Skeletal muscle tissue (tissue), 3 donors: ENCODE measurements at regions not wholly inside any gene's neighbourhood (a gene's known extent, or its start where the extent isn't known, plus 50 kb on each side); places are given as distances from the start of the nearest gene placed in this dataset.

ENCODE experiments used
- H3K27ac ChIP-seq: one replicate; pipeline ENCODE4 v1.7.0; 2013; ENCODE audit warnings: mild to moderate bottlenecking, low read depth, low read length, inconsistent platforms
- H3K27me3 ChIP-seq, 3 donors: one replicate each; pipeline ENCODE4 v1.7.0; 2013; ENCODE audit warnings: low read length in 3 of 3; ENCODE audit not compliant: control insufficient read depth in 3 of 3, insufficient read depth in 3 of 3
- H3K36me3 ChIP-seq, 3 donors: one replicate each; pipeline ENCODE4 v1.7.0; 2013; ENCODE audit warnings: low read length in 3 of 3; ENCODE audit not compliant: control insufficient read depth in 3 of 3, insufficient read depth in 3 of 3
- H3K4me1 ChIP-seq, 3 donors: one replicate each; pipeline ENCODE4 v1.7.0; 2013; ENCODE audit warnings: low read length in 3 of 3, mild to moderate bottlenecking in 3 of 3; ENCODE audit not compliant: control insufficient read depth in 3 of 3, insufficient read depth in 3 of 3
- H3K4me3 ChIP-seq, 3 donors: one replicate each; pipeline ENCODE4 v1.7.0; 2013; ENCODE audit warnings: low read length in 3 of 3
- H3K9ac ChIP-seq, 3 donors: one replicate each; pipeline ENCODE4 v1.7.0; 2013; ENCODE audit warnings: low read length in 3 of 3, mild to moderate bottlenecking in 3 of 3, moderate library complexity in 2 of 3, low read depth in 1 of 3
- H3K9me3 ChIP-seq, 3 donors: one replicate each; pipeline ENCODE4 v1.7.0; 2013; ENCODE audit warnings: low read length in 3 of 3; ENCODE audit not compliant: control insufficient read depth in 3 of 3
- donor health status: Osteomylitis.

GRCh38 chr5:92371171-92371888, 988.2 kb upstream of the ARRDC3 start:
- H3K4me1 ChIP-seq = no peaks in the 10 kb centered on the region

GRCh38 chr5:92370032-92370431, 986.9 kb upstream of the ARRDC3 start:
- Histone ChIP-seq H3K27ac (no peak overlapping the region), H3K4me3 (no peak overlapping the region), H3K9ac (no peak overlapping the region), H3K4me1 (no peaks in the 10 kb centered on the region), H3K36me3 (no peaks in the 10 kb centered on the region), H3K27me3 (no peaks in the 10 kb centered on the region), H3K9me3 (peaks cover 0 to 2% (median 0%) of the 10 kb centered on the region in 3 donors)

More at GRCh38 chr5:92371171-92371888, 988.2 kb upstream of the ARRDC3 start:
- Histone ChIP-seq H3K36me3 (no peaks in the 10 kb centered on the region), H3K4me3 (no peak overlapping the region), H3K27me3 (no peaks in the 10 kb centered on the region), H3K9me3 (peaks cover 0 to 2% (median 0%) of the 10 kb centered on the region in 3 donors), H3K9ac (no peak overlapping the region), H3K27ac (no peak overlapping the region)

DNA sequence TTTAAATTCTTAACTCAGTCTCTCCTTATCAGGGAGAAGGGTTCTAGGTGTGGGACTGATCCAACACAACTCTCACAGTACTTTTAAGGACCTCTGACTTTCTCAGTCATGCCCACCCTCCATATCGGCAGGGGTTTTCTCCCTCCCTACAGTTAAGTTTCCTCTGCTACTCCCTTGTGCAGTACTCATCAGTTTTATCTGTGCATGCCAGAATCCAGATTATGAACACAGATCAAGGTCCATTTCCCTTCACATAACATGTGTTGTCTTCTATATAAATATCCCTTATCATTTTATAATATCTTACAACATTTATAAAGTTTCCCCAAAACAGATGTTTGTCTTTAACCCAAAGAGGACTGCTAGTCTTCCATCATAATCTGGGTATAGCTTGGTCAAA, 986.5 kb upstream of the ARRDC3 start:
- Histone ChIP-seq H3K4me1 (no peaks in the 10 kb centered on the region), H3K9me3 (peaks cover 0 to 2% (median 0%) of the 10 kb centered on the region in 3 donors), H3K27ac (no peak overlapping the region), H3K9ac (no peak overlapping the region), H3K4me3 (no peak overlapping the region), H3K36me3 (no peaks in the 10 kb centered on the region), H3K27me3 (no peaks in the 10 kb centered on the region)

DNA sequence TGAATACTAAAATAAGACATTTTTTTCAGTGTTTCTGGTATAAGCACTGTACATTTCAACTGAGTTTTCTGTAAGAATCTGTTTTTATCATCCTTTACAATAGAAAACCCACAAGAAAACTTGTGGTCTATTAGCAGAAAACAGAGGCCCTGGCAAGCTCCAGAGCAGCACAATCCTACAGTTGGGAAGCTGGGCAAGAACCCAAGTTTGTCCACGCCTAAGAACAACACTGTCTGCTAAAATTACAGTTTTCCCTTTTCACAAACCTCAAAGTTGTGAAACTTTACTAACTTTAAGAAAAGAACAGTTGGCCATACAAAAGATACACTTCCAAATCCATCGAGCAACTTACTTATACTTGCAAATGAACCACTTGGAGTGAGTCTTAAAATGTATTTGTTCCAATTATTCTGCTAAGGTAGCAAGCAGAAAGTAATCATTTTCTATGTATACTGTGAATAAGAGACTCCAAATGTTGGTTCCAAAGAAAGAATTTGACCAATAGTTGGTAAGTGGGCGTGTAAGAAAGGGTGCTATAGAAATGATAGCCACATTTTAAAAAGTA, 982.0 kb upstream of the ARRDC3 start:
- no peak overlapping the region for H3K9ac ChIP-seq

DNA sequence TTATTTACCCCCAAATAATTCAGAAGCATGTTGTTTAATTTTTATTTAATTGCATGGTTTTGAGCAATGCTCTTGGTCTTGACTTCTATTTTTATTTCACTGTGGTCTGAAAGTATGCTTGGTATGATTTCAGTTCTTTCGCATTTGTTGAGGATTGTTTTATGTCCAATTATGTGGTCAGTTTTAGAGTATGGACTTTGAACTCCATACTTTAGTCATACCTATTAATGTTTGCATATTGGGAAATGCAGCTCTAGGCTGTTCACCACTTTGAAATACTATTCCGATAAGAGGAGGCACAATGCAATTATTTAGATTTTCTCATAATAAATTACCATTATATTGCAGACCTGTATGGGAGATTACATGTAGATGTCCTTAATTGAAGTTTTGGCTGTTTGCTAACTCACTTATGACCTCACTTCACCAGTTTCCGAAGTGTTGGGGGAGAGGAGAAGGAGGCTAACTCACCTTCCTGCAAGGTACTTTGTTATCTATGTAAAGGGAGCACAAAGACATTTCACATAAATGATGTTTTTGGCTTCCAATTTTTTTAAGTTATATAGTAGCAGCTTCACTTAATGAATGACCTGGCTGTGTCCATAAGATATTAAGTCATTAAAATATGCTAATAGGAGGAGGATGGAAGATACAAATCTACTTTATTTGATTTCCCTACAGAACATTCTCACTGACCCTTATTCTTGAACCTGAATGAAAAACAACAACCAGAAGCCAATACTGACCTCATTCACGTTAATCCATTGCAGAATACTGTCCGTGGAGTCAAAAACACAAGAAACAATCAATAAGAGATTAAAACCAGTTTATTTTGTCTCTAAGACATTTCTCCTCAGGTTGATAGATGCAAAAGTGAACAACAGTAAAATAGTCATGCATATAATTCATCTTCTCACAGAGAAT, 970.3 kb upstream of the ARRDC3 start:
- H3K27ac ChIP-seq = no peak overlapping the region
- no peaks in the 10 kb centered on the region for H3K9me3 ChIP-seq
- no peak overlapping the region for H3K9ac ChIP-seq
- H3K36me3 ChIP-seq = no peaks in the 10 kb centered on the region
- no peaks in the 10 kb centered on the region for H3K27me3 ChIP-seq
- no peak overlapping the region for H3K4me3 ChIP-seq
- H3K4me1 ChIP-seq = no peaks in the 10 kb centered on the region

More for the DNA sequence above, 982.0 kb upstream of the ARRDC3 start:
- no peaks in the 10 kb centered on the region for H3K4me1 ChIP-seq
- peaks cover 0 to 2% (median 0%) of the 10 kb centered on the region in 3 donors for H3K9me3 ChIP-seq
- no peaks in the 10 kb centered on the region for H3K36me3 ChIP-seq
- no peaks in the 10 kb centered on the region for H3K27me3 ChIP-seq
- H3K27ac ChIP-seq = no peak overlapping the region
- no peak overlapping the region for H3K4me3 ChIP-seq

GRCh38 chr5:92337772-92338234, 954.7 kb upstream of the ARRDC3 start:
- Histone ChIP-seq H3K4me1 (no peaks in the 10 kb centered on the region), H3K4me3 (no peak overlapping the region), H3K36me3 (no peaks in the 10 kb centered on the region), H3K9me3 (no peaks in the 10 kb centered on the region), H3K27ac (no peak overlapping the region), H3K9ac (no peak overlapping the region), H3K27me3 (no peaks in the 10 kb centered on the region)

GRCh38 chr5:92332039-92332438, 948.9 kb upstream of the ARRDC3 start:
- H3K27me3 ChIP-seq = no peaks in the 10 kb centered on the region
- H3K4me1 ChIP-seq = no peaks in the 10 kb centered on the region
- H3K9ac ChIP-seq = no peak overlapping the region
- H3K4me3 ChIP-seq = no peak overlapping the region
- no peaks in the 10 kb centered on the region for H3K9me3 ChIP-seq
- H3K36me3 ChIP-seq = no peaks in the 10 kb centered on the region
- H3K27ac ChIP-seq = no peak overlapping the region

- H3K4me1 ChIP-seq = no peaks in the 10 kb centered on the region
- no peak overlapping the region for H3K9ac ChIP-seq
- no peaks in the 10 kb centered on the region for H3K9me3 ChIP-seq
- H3K27ac ChIP-seq = no peak overlapping the region
- H3K4me3 ChIP-seq = no peak overlapping the region
- no peaks in the 10 kb centered on the region for H3K36me3 ChIP-seq
- H3K27me3 ChIP-seq = no peaks in the 10 kb centered on the region
Observed at GRCh38 chr5:92330365-92330764, 947.2 kb upstream of the ARRDC3 start.

GRCh38 chr5:92329759-92330158, 946.6 kb upstream of the ARRDC3 start:
- no peak overlapping the region for H3K4me3 ChIP-seq
- no peak overlapping the region for H3K9ac ChIP-seq
- H3K27ac ChIP-seq = no peak overlapping the region

More at GRCh38 chr5:92329759-92330158, 946.6 kb upstream of the ARRDC3 start:
- Histone ChIP-seq H3K9me3 (no peaks in the 10 kb centered on the region), H3K27me3 (no peaks in the 10 kb centered on the region), H3K36me3 (no peaks in the 10 kb centered on the region), H3K4me1 (no peaks in the 10 kb centered on the region)
